Naive thymus-derived CD8-positive, alpha-beta T cell (primary cell): ENCODE measurements at regions not wholly inside any gene's neighbourhood (a gene's known extent, or its start where the extent isn't known, plus 50 kb on each side); places are given as distances from the start of the nearest gene placed in this dataset.
"Not testable (repeated sequence)": the region's sequence is repeated elsewhere in the genome, so short reads cannot be mapped to it uniquely, and the experiment has no call there.

ENCODE experiments used
- ATAC-seq, 2 donors: fragments of 150-1000 bp; cut with Tn5 transposase in 1 of 2; sonication (Bioruptor Pico), chemical (Tn5 transposase) in 1 of 2; 1 replicate in 1 of 2; 2 replicates in 1 of 2; pipeline ENCODE4 v1.10.0; 2021; ENCODE audit warnings: mild to moderate bottlenecking in 2 of 2, moderate library complexity in 2 of 2
- POLR2A ChIA-PET: fragments of 350-600 bp; sonication (Branson Sonifier 250); formaldehyde crosslinking; loops from one replicate; lab custom pipeline; 2021; ENCODE audit warnings: antibody characterized with exemption; lab: Charles Lee
- DNase-seq, 10 donors: peaks; one replicate each; pipeline versions ENCODE4 v3.0.0 to v3.0.0-alpha.2; 2020 to 2022
- H3K27ac Mint-ChIP-seq, 10 donors: one replicate each; pipeline ENCODE4 v1.8.0; 2020 to 2022; ENCODE audit warnings: mild to moderate bottlenecking in 10 of 10, mixed read lengths in 10 of 10, moderate library complexity in 4 of 10, inconsistent platforms in 1 of 10
- H3K27me3 Mint-ChIP-seq, 5 donors: one replicate each; pipeline ENCODE4 v1.8.0; 2021 to 2022; ENCODE audit warnings: mixed read lengths in 5 of 5
- H3K36me3 Mint-ChIP-seq, 3 donors: one replicate each; pipeline ENCODE4 v1.8.0; 2020 to 2022; ENCODE audit warnings: mixed read lengths in 3 of 3, mild to moderate bottlenecking in 2 of 3, inconsistent platforms in 1 of 3
- H3K4me1 Mint-ChIP-seq, 4 donors: one replicate each; pipeline ENCODE4 v1.8.0; 2021 to 2022; ENCODE audit warnings: mixed read lengths in 4 of 4
- H3K4me3 Mint-ChIP-seq, 10 donors: one replicate each; pipeline ENCODE4 v1.8.0; 2020 to 2022; ENCODE audit warnings: mild to moderate bottlenecking in 10 of 10, mixed read lengths in 10 of 10, moderate library complexity in 6 of 10, inconsistent platforms in 1 of 10
- H3K9me3 Mint-ChIP-seq, 9 donors: one replicate each; pipeline ENCODE4 v1.8.0; 2020 to 2022; ENCODE audit warnings: mixed read lengths in 9 of 9, mild to moderate bottlenecking in 3 of 9, inconsistent platforms in 1 of 9, moderate library complexity in 1 of 9

DNA sequence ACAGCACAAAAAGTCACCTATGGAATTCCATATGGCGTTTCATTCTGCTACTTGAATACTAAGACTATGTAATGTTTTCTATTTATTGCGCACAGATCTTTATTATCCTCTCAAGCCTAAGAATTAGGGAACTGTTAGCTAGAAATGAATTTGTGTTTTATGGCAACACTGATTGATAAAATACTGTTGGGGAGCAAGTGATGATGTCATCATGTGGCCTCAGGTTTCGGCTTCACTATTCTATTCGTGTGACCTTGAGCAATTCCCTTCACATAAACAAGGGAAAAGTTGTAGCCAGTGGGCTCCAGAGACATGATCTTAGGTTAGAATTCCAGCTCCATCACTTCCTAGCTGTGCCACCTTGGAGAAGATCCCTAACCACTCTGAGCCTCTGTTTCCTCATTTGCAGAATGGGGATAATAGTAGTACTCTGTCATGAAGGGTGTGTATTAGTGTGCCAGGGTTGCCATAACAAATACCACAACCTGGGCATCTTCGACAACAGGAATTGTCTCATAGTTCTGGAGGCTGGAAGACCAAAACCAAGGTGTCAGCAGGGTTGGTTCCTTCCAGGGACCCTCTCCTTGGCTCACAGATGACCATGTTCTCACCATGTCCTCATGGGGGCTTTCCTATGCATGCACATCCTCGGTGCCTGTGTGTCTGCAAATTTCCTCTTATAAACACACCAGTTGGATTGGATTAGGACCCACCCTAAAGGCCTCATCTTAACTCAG lies 371.2 kb downstream of the RRAGC start:
- ATAC-seq (no peak), DNase-seq (no peak)
- POLR2A ChIA-PET: no interaction called here
- Mint-ChIP-seq H3K9me3 (no peaks in the 10 kb centered on the region), H3K36me3 (no peaks in the 10 kb centered on the region), H3K27ac (no peak overlapping the region), H3K4me1 (peaks cover 0 to 5% (median 2%) of the 10 kb centered on the region in 4 donors), H3K27me3 (peaks cover 10 to 55% (median 27%) of the 10 kb centered on the region in 5 donors), H3K4me3 (no peak overlapping the region)

DNA sequence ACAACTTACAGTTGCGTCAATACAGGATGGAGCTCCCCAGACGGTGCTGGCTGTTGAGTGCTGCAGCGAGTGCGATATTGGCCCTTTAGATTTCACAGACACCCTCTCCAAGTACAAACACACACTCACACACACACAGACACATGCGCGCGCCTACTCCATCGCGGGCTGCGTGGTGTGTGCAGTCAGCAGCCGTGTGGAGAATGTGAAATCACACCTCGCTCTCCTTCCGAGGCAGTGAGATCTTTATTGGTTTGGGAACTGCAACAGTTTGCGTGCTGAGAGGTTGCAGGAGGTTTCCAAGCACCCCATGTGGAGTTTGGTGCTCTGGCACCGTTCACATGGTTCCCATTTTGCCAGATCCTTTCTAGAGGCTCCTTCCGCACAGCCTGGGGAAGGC lies 372.2 kb downstream of the RRAGC start:
- POLR2A ChIA-PET: no interaction called here
- peaks cover 0 to 5% (median 2%) of the 10 kb centered on the region in 4 donors for H3K4me1 Mint-ChIP-seq
- H3K9me3 Mint-ChIP-seq: no peaks in the 10 kb centered on the region
- ATAC-seq (no peak), DNase-seq (no peak)
- peak overlapping the region in 1 of 10 donors; percentile 46 for H3K27ac Mint-ChIP-seq
- H3K4me3 Mint-ChIP-seq: no peak overlapping the region
- no peaks in the 10 kb centered on the region for H3K36me3 Mint-ChIP-seq
- H3K27me3 Mint-ChIP-seq: peaks cover 12 to 55% (median 27%) of the 10 kb centered on the region in 5 donors

DNA sequence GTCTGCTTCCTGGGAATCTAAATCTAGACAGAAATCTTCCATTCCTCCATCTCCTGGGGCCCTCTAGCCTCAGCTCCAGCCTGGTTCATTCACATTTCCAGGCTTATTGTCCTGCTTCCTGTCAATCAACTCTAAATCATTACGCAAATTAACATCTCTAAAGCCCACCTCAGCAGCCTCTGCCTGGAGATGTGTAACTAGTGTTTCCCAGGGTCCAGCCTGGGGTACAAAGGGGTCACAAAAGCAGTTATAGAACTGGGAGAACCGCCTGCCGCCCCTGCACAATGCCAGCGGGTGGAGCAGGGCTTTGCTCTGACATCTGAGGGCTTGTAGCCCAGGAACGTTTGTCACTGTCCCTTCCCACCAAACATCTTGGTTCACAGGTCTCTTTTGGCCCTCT lies 373.5 kb downstream of the RRAGC start:
- H3K4me1 Mint-ChIP-seq: peaks cover 0 to 5% (median 2%) of the 10 kb centered on the region in 4 donors
- ATAC-seq: no peak
- H3K4me3 Mint-ChIP-seq: no peak overlapping the region
- H3K9me3 Mint-ChIP-seq: peaks cover 0 to 3% (median 0%) of the 10 kb centered on the region in 9 donors
- H3K27ac Mint-ChIP-seq: no peak overlapping the region
- POLR2A ChIA-PET: no interaction called here
- H3K27me3 Mint-ChIP-seq: peaks cover 16 to 59% (median 34%) of the 10 kb centered on the region in 5 donors
- H3K36me3 Mint-ChIP-seq: no peaks in the 10 kb centered on the region
- no peak for DNase-seq

DNA sequence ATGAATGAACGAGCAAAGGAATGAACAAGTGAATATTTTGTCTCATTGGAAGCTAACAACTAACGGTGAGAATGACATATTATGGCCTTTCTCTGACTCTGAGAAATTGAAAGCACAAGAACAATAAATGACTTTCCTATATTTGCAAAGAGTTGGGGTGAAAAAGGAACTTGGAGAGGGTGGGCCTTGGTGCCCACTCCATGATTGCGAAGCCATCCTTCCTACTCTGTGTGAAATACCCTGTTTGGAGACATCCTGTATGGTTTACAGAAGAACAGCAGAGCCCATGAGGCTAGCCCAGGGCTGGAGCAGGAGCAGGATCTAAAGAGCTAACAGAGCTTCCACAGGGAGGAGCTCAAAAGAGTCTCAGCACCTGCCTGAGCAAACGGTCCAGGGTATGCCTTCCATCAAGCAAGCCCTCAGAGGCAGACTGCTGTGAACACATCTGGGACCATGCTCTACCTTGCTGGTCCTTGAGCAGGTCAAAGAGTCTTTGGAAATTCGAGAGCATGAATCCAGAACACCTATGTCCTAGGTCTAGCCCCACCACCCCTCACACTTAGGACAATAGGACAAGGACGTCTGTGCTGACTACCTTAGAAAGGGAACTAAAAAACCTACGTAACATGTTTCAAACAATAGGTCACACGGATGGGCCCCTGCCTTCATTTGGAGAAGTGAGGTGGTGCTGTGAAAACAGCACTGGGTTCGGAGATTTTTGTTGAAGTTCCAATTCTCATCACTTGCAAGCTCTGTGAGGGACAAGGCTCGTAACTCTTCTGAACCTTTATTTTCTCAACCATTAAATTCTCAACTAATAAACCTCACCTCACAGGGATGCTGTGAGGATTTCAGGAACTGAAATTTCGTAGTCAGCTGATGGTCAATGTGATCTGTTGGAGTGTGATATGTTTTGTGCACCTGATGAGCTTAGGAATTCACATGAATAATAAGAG lies 377.4 kb downstream of the RRAGC start:
- H3K27me3 Mint-ChIP-seq: peaks cover 21 to 75% (median 41%) of the 10 kb centered on the region in 5 donors

DNA sequence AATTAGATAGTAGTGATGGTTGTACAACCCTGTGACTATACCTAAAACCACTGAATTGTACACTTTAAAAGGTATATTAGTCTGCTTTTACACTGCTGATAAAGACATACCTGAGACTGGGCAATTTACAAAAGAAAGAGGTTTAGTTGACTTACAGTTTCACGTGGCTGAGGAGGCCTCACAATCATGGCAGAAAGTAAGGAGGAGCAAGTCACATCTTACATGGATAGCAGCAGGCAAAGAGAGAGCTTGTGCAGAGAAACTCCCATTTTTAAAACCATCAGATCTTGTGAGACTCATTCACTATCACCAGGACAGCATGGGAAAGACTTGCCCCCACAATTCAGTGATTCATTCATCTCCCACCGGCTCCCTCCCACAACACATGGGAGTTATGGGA lies 379.9 kb downstream of the RRAGC start:
- Mint-ChIP-seq H3K9me3 (peaks cover 0 to 22% (median 16%) of the 10 kb centered on the region in 9 donors), H3K36me3 (peaks cover 0 to 26% (median 0%) of the 10 kb centered on the region in 3 donors), H3K27me3 (peaks cover 27 to 73% (median 49%) of the 10 kb centered on the region in 5 donors), H3K4me1 (peaks cover 4 to 20% (median 12%) of the 10 kb centered on the region in 4 donors)
- POLR2A ChIA-PET, ATAC-seq, H3K4me3 Mint-ChIP-seq, H3K27ac Mint-ChIP-seq, DNase-seq: not testable (repeated sequence)

More for the DNA sequence above, 377.4 kb downstream of the RRAGC start:
- peaks cover 0 to 3% (median 0%) of the 10 kb centered on the region in 4 donors for H3K4me1 Mint-ChIP-seq
- H3K9me3 Mint-ChIP-seq: peaks cover 0 to 22% (median 16%) of the 10 kb centered on the region in 9 donors
- POLR2A ChIA-PET: no interaction called here
- H3K27ac Mint-ChIP-seq: no peak overlapping the region
- ATAC-seq (no peak), DNase-seq (no peak)
- peaks cover 0 to 26% (median 0%) of the 10 kb centered on the region in 3 donors for H3K36me3 Mint-ChIP-seq
- peak overlapping the region in 1 of 10 donors; percentile 2 for H3K4me3 Mint-ChIP-seq

DNA sequence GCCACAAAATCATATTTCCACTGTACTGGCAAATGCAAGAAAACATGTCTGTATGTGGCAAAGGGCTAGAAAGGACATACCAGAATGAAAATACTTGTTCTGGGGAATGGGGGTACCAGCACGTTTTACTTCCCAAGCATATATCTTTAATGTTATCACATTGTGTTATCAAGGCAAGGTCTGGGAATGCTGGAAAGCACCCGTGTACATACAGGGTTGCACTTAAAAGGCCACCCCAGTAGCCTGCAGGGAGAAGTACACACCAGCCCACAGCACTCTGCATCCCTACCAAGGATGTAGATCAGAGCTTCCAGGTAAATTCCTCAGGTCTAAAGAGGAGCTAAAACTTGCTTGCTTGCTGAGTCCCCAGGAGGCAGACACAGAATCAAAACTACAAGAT lies 381.8 kb downstream of the RRAGC start:
- H3K27ac Mint-ChIP-seq: no peak overlapping the region
- ATAC-seq (no peak), DNase-seq (no peak)
- H3K4me3 Mint-ChIP-seq: no peak overlapping the region
- H3K27me3 Mint-ChIP-seq: peaks cover 30 to 78% (median 59%) of the 10 kb centered on the region in 5 donors
- POLR2A ChIA-PET: no interaction called here
- peaks cover 0 to 22% (median 16%) of the 10 kb centered on the region in 9 donors for H3K9me3 Mint-ChIP-seq
- peaks cover 0 to 26% (median 0%) of the 10 kb centered on the region in 3 donors for H3K36me3 Mint-ChIP-seq
- H3K4me1 Mint-ChIP-seq: peaks cover 4 to 26% (median 19%) of the 10 kb centered on the region in 4 donors

DNA sequence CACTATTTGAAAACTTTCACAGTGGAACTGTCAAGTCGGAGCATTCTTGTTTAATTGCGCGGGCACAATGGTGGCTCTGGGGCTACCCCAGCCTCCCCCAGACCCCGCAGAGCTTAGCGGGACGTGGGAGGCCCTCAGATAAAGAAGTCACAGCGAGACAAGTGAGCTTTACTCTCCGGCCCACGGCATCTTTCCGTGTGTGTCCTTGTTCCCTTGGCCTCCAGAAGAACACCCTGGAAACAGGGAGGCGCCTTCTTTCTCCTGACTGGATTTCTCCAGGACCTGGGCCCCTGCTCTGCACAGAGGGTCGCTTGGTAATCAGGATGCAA lies 382.8 kb downstream of the RRAGC start:
- H3K4me3 Mint-ChIP-seq: peak overlapping the region in 3 of 10 donors; percentile 9 to 73 (median 62)
- peaks cover 30 to 82% (median 64%) of the 10 kb centered on the region in 5 donors for H3K27me3 Mint-ChIP-seq
- peaks cover 0 to 22% (median 16%) of the 10 kb centered on the region in 9 donors for H3K9me3 Mint-ChIP-seq
- POLR2A ChIA-PET: no interaction called here
- H3K27ac Mint-ChIP-seq: peak overlapping the region in 1 of 10 donors; percentile 36
- peaks cover 0 to 26% (median 0%) of the 10 kb centered on the region in 3 donors for H3K36me3 Mint-ChIP-seq
- peaks cover 4 to 26% (median 19%) of the 10 kb centered on the region in 4 donors for H3K4me1 Mint-ChIP-seq
- ATAC-seq (no peak), DNase-seq (no peak)

DNA sequence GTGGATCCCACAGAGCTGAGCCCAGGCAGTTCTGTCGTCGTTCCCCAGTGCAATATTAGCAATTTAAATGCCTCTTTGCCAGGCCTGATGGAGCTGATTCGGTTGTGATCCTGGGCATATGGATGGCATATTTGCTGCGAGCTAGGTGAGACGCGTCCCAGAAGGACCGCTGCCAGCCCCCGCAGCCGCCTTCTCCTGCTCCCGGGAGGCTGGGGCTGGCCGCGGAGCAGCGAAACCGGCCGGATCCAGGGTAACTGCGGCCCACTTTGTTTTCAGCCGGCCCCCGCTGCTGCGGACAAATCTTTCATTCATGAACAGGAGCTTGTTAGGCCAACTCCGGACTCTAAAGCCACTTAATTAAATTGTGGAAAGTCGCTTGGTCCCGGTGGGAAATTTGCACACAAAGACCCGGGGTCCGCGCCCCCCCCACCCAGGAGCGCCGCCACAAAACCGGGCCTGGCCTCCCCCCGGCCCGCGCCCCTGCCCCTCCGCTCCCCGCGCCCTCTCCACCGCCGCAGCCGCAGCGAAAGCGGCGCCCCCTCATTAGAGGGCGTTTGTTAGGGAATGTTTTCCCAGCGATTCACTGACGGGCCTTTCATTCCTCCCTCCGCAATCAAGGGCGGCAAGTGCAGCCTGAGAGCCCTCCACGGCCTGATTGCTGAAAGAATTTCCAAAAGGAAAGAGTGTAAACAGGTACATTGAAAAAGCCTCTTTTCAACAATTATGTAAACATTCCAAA lies 383.3 kb downstream of the RRAGC start:
- H3K9me3 Mint-ChIP-seq: peaks cover 0 to 22% (median 17%) of the 10 kb centered on the region in 9 donors
- ATAC-seq: no peak
- peaks cover 29 to 82% (median 62%) of the 10 kb centered on the region in 5 donors for H3K27me3 Mint-ChIP-seq
- DNase-seq: no peak
- peaks cover 0 to 26% (median 0%) of the 10 kb centered on the region in 3 donors for H3K36me3 Mint-ChIP-seq
- peak overlapping the region in 1 of 10 donors; percentile 36 for H3K27ac Mint-ChIP-seq
- POLR2A ChIA-PET: interaction anchor here (0.5 kb wide), 1 partner anchor 25 kb away, joined by 7 read pairs; no protein-coding TSS in a partner anchor
- H3K4me3 Mint-ChIP-seq: peak overlapping the region in 5 of 10 donors; percentile 16 to 83 (median 62)
- H3K4me1 Mint-ChIP-seq: peaks cover 4 to 26% (median 19%) of the 10 kb centered on the region in 4 donors

DNA sequence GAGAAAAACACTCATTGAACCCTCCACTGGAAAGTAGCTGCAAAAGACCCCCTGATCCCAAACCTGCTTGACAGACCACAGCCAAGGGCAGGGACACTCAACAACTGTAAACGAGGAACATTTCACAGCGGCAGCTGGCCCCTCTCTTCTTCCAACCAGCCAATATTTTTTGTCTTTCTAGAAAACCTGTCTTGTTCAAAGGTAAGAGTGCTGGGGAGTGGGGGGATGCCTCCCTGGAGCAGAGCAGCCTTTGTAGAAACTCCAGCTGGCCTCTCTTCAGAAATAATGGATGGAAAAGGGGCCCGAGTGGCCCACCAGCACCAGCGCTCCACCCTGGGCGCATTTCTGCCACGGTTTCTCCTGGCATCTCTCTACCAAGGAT lies 384.0 kb downstream of the RRAGC start:
- peaks cover 0 to 25% (median 17%) of the 10 kb centered on the region in 9 donors for H3K9me3 Mint-ChIP-seq
- DNase-seq (no peak), ATAC-seq (no peak)
- H3K27me3 Mint-ChIP-seq: peaks cover 30 to 82% (median 62%) of the 10 kb centered on the region in 5 donors
- POLR2A ChIA-PET: interaction anchor here (0.6 kb wide), 1 partner anchor 71 kb away, joined by 5 read pairs; no protein-coding TSS in a partner anchor
- peaks cover 4 to 26% (median 19%) of the 10 kb centered on the region in 4 donors for H3K4me1 Mint-ChIP-seq
- H3K27ac Mint-ChIP-seq: peak overlapping the region in 2 of 10 donors; percentile 79 to 81
- H3K4me3 Mint-ChIP-seq: peak overlapping the region in 8 of 10 donors; percentile 39 to 83 (median 64)
- peaks cover 0 to 26% (median 4%) of the 10 kb centered on the region in 3 donors for H3K36me3 Mint-ChIP-seq

DNA sequence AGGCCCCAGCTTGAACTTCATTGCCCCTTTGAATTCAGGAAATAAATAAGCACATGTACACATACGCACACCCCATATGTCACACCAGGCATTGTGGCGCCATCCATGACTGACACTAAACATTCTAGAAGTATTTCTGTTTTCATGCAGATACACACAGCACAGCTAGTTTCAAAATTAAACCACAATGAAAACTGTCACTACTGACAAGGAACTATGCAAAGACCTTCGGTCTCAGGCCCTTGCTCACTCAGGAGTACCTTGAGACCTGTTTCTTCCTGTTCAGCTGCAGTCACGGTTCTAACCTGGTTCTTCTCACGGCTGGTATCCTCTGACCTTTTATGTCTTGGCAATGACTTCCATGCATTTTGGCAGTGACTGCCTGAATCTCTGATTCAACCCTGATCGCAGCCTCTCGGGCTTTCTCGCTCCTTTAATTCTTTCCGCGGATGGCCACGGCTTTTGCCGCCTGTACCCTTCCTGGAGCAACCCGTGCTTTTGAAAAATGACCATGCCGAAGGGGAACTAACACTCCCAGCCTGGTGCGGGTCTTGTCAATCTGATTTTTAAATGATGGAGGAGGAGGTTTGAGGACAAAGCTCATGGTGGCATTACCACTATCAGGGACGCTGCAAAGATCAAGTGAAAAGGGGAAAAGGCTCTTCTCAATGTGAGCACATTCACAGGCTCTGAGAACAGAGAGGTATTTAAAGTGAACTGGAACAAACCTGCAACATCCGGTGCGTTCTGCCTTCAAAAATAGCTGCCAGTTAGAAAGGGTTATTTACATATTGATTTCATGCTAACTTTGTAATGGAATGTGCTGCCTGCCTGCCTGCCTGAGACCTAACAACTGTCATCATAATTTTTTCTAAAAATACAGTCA lies 384.6 kb downstream of the RRAGC start:
- peak in 2 of 10 donors; percentile 5 to 17 for DNase-seq
- Mint-ChIP-seq H3K27me3 (peaks cover 30 to 81% (median 62%) of the 10 kb centered on the region in 5 donors), H3K27ac (peak overlapping the region in 3 of 10 donors; percentile 22 to 81 (median 79))

DNA sequence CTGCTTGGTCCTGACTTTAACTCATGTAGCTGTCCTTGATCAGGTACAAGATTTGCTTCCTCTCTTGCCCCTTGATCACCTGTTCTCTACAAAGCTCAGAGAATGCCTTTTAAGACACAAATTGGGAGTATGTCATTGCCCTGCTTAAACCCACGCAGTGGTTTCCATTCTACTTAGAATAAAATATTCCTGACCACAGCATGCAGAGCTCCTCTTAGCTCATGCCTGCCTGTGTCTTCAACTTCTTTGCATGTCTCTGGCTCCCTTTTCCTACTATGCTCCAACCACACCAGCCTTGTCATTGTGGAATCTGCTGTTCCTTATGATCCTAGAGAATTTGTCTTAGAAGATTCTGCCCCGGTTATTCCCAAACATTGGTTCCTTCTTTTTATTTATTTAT lies 393.1 kb downstream of the RRAGC start:
- H3K4me1 Mint-ChIP-seq: peaks cover 0 to 2% (median 0%) of the 10 kb centered on the region in 4 donors
- H3K9me3 Mint-ChIP-seq: peaks cover 0 to 12% (median 0%) of the 10 kb centered on the region in 9 donors
- DNase-seq (no peak), ATAC-seq (no peak)
- H3K27me3 Mint-ChIP-seq: peaks cover 21 to 42% (median 29%) of the 10 kb centered on the region in 5 donors
- H3K36me3 Mint-ChIP-seq: peaks cover 0 to 5% (median 0%) of the 10 kb centered on the region in 3 donors
- no peak overlapping the region for H3K27ac Mint-ChIP-seq
- POLR2A ChIA-PET: no interaction called here
- H3K4me3 Mint-ChIP-seq: no peak overlapping the region

More for the DNA sequence above, 384.6 kb downstream of the RRAGC start:
- Mint-ChIP-seq H3K4me1 (peaks cover 4 to 26% (median 19%) of the 10 kb centered on the region in 4 donors), H3K4me3 (peak overlapping the region; percentile 20 to 83 (median 63)), H3K9me3 (peaks cover 0 to 24% (median 17%) of the 10 kb centered on the region in 9 donors), H3K36me3 (peaks cover 0 to 26% (median 5%) of the 10 kb centered on the region in 3 donors)
- POLR2A ChIA-PET: interaction anchor here (0.6 kb wide), 1 partner anchor 72 kb away, joined by 5 read pairs; no protein-coding TSS in a partner anchor
- ATAC-seq: peak; percentile 55 to 66
